Adipocyte (in vitro differentiated cells): ENCODE measurements at regions not wholly inside any gene's neighbourhood (a gene's known extent, or its start where the extent isn't known, plus 50 kb on each side); places are given as distances from the start of the nearest gene placed in this dataset.
A peak's percentile ranks its signal among the peaks of the same experiment; 100 is the strongest.

Experiments used
- DNase-seq: peaks from one replicate; pipeline ENCODE4 v3.0.0-alpha.2; 2015; ENCODE audit warnings: low read depth
- H3K27me3 ChIP-seq: replicated peaks from 2 replicates; pipeline ENCODE4 v1.7.0; 2013; ENCODE audit warnings: mild to moderate bottlenecking, low read length, moderate library complexity; ENCODE audit not compliant: control insufficient read depth, insufficient read depth
- H3K36me3 ChIP-seq: 2 replicates; pipeline ENCODE4 v1.7.0; 2013; ENCODE audit warnings: low read length, mild to moderate bottlenecking, moderate library complexity; ENCODE audit not compliant: control insufficient read depth, insufficient read depth, severe bottlenecking
- H3K4me1 ChIP-seq: 2 replicates; pipeline ENCODE4 v1.7.0; 2013; ENCODE audit warnings: mild to moderate bottlenecking, low read length, moderate library complexity; ENCODE audit not compliant: control insufficient read depth, insufficient read depth
- H3K4me3 ChIP-seq: 2 replicates; pipeline ENCODE4 v1.7.0; 2013; ENCODE audit warnings: mild to moderate bottlenecking, low read length, moderate library complexity
- H3K9ac ChIP-seq: 2 replicates; pipeline ENCODE4 v1.7.0; 2013; ENCODE audit warnings: mild to moderate bottlenecking, low read length, moderate library complexity
- H3K9me3 ChIP-seq: 2 replicates; pipeline ENCODE4 v1.7.0; 2013; ENCODE audit warnings: mild to moderate bottlenecking, low read length, moderate library complexity; ENCODE audit not compliant: control insufficient read depth

DNA sequence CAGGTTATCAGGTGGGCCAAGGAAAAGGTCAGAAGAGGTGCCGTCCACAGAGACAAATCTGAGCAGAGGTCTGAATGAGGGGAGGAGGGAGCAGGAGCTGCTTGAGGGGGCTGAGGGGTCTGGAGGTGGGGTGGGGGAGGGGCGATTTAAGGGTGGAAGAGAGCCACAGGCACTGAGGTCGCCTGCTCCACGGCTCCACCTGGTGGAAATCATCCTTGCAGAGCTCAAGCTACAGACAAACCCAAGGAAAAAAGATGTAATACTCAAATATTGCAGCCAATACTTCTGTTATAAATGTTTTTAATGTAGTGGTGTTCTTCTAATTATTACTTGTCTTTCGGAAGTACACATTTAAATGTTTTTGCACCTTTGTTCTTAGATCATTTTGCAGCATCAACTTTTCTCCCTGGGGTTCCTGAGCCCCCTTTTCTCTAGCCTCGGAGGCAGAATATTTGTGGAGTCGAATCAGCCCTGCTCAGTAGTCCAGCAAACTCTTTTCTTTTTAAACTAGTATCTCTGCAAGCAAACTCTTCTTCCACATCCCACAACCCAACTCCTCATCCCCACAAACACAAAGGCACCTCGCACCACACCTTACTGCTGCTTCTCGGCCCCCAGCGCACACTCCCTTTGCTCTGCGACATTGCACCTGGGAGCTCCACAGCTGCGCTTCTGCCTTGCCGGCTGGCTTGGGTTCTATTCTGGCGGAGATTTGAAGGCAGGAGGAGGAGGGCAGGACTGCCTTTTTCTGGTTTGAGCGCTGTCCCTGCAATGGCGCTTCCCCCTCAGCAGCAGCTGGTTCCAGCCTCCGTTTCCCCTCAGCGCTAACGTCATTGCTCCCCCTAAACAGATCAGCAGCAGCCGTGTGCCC, 51.0 kb upstream of the TFAP2A start:
- no peak overlapping the region for H3K9ac ChIP-seq
- H3K4me3 ChIP-seq = no peak overlapping the region
- H3K36me3 ChIP-seq = no peaks in the 10 kb centered on the region
- DNase-seq = peak; percentile 55
- peaks cover 18% of the 10 kb centered on the region for H3K27me3 ChIP-seq
- no peaks in the 10 kb centered on the region for H3K4me1 ChIP-seq
- H3K9me3 ChIP-seq = peaks cover 6% of the 10 kb centered on the region
